ENCODE measurements at regions not wholly inside any gene's neighbourhood (a gene's known extent, or its start where the extent isn't known, plus 50 kb on each side); places are given as distances from the start of the nearest gene placed in this dataset.

DNA sequence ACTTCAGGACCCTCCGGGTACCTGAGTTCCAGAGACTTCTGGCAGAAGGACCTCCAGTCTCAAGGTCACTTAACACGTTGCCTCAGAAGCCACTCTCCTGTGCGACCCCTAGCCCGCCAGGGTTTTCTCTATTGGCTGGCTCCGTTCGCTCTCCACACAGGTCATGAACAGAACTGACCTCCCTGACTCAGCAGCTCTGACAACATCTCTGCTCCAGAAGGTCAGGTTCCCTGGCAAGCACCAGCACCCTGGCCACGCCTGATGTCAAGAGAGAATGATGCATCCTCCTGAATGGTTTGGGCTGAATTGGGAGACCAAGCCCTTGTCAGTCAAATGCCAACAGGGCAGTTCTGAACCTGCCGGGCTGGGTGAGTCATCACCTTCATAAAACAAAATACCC is 84.3 kb upstream of the TMEM45B start:
- TF ChIP-seq TAF1 (IDR thresholded peaks at IDR 0.05; ENCODE audit: low read depth, low read length) (no peak), POLR2A (IDR thresholded peaks at IDR 0.05; ENCODE audit: low read depth, low read length) (no peak), POLR2AphosphoS5 (IDR thresholded peaks at IDR 0.05; ENCODE audit: low read depth, low read length) (no peak), POU2F2 (IDR thresholded peaks at IDR 0.05; ENCODE audit: low read depth, low read length) (no peak)
